KMS-11 (cell line): ENCODE measurements at regions not wholly inside any gene's neighbourhood (a gene's known extent, or its start where the extent isn't known, plus 50 kb on each side); places are given as distances from the start of the nearest gene placed in this dataset.
"Not testable (repeated sequence)": the region's sequence is repeated elsewhere in the genome, so short reads cannot be mapped to it uniquely, and the experiment has no call there.

Experiments used
- H2AFZ ChIP-seq: fragments of 200-600 bp; sonication (generic); 2 replicates; pipeline ENCODE4 v1.6.1; 2016; ENCODE audit warnings: antibody characterized with exemption, mixed run types, low read depth
- H3K27ac ChIP-seq: fragments of 200-600 bp; sonication (generic); 2 replicates; pipeline ENCODE4 v1.6.1; 2016; ENCODE audit warnings: mild to moderate bottlenecking, mixed run types
- H3K27me3 ChIP-seq: fragments of 200-600 bp; sonication (generic); 2 replicates; pipeline ENCODE4 v1.6.1; 2017; ENCODE audit warnings: mild to moderate bottlenecking, low read depth, mixed run types, moderate library complexity; ENCODE audit not compliant: insufficient read depth
- H3K36me3 ChIP-seq: fragments of 200-600 bp; sonication (generic); 2 replicates; pipeline ENCODE4 v1.6.1; 2017; ENCODE audit warnings: mild to moderate bottlenecking, mixed run types; ENCODE audit not compliant: insufficient read depth
- H3K4me1 ChIP-seq: fragments of 200-600 bp; sonication (generic); 2 replicates; pipeline ENCODE4 v1.6.1; 2016; ENCODE audit warnings: mild to moderate bottlenecking, low read depth, mixed run types; ENCODE audit not compliant: poor library complexity, severe bottlenecking
- H3K4me2 ChIP-seq: fragments of 200-600 bp; sonication (generic); 2 replicates; pipeline ENCODE4 v1.7.0; 2016; ENCODE audit warnings: mild to moderate bottlenecking, mixed run types
- H3K4me3 ChIP-seq: fragments of 200-600 bp; sonication (generic); IDR thresholded peaks from 2 replicates; pipeline ENCODE4 v1.6.1; 2017; ENCODE audit warnings: low read depth, low read length, mixed read lengths; ENCODE audit not compliant: insufficient read depth
- H3K79me2 ChIP-seq: fragments of 200-600 bp; sonication (generic); 2 replicates; pipeline ENCODE4 v1.6.1; 2016; ENCODE audit warnings: low read depth, mixed run types; ENCODE audit not compliant: insufficient read depth
- H3K9ac ChIP-seq: fragments of 200-600 bp; sonication (generic); 2 replicates; pipeline ENCODE4 v1.6.1; 2016; ENCODE audit warnings: mild to moderate bottlenecking, mixed run types
- H4K20me1 ChIP-seq: fragments of 200-600 bp; sonication (generic); 2 replicates; pipeline ENCODE4 v1.6.1; 2016; ENCODE audit warnings: mild to moderate bottlenecking, mixed run types; ENCODE audit not compliant: insufficient read depth
- CTCF ChIP-seq: fragments of 200-600 bp; sonication (generic); conservative IDR thresholded peaks from 2 replicates; pipeline ENCODE4 v1.6.1; 2017; ENCODE audit warnings: low read depth, mild to moderate bottlenecking, antibody characterized with exemption, low read length, moderate library complexity, mixed read lengths

DNA sequence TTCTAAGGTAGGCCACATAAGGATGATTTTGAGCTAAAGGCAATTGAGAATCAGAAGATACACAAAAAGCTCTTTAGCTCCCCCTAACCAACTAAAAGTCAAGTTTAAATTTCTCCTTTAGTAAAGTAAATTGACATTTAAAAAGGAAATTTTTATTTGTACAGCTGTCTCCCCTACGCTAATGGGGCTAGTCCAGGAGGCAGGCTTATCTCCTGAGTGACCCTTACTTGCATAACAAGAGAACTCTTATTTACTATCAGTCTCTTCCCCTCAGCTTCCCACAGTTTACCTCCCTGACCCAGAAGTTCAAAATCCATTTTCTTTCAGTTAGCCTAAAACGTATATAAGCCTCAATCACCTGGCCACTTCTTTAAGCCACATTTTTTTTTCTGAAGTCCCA, 1002.8 kb upstream of the NRXN1 start:
- no peaks in the 10 kb centered on the region for H4K20me1 ChIP-seq
- H3K79me2 ChIP-seq, result no peaks in the 10 kb centered on the region
- H3K27ac ChIP-seq, result no peak overlapping the region
- no peaks in the 10 kb centered on the region for H3K36me3 ChIP-seq
- H3K4me1 ChIP-seq, result no peaks in the 10 kb centered on the region
- no peak overlapping the region for H3K4me2 ChIP-seq
- no peak overlapping the region for H2AFZ ChIP-seq
- no peaks in the 10 kb centered on the region for H3K27me3 ChIP-seq
- no peak for TF ChIP-seq CTCF
- no peak overlapping the region for H3K9ac ChIP-seq
- no peak overlapping the region for H3K4me3 ChIP-seq

DNA sequence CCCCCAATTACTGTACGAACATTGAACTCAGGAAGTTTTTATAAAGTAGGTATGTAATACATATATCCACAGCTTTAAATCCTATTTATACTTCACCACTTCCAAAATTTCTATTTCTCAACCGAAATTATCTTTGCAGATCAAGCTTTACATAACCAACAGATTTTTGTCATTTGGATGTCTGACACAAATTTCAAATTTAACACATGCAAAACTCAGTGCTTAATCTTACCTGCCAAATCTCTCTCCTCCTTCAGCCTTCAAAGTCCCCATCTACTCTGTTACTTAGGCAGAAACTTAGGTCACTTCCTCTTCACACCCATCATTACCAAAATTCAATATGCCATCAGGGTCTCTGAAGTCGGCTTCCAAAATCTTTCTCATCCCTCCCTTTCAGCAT, 990.1 kb upstream of the NRXN1 start:
- Histone ChIP-seq H3K9ac (no peak overlapping the region), H3K79me2 (no peaks in the 10 kb centered on the region), H3K4me1 (no peaks in the 10 kb centered on the region), H4K20me1 (0 out of 2 replicates have a peak, but pooled peaks cover 3% of the 10 kb centered on the region), H3K27ac (no peak overlapping the region), H3K4me3 (no peak overlapping the region), H2AFZ (no peak overlapping the region), H3K27me3 (no peaks in the 10 kb centered on the region), H3K4me2 (no peak overlapping the region), H3K36me3 (no peaks in the 10 kb centered on the region)
- no peak for TF ChIP-seq CTCF

GRCh38 chr2:52017646-52018235, 985.8 kb upstream of the NRXN1 start:
- no peak overlapping the region for H3K9ac ChIP-seq
- H3K27me3 ChIP-seq, result no peaks in the 10 kb centered on the region
- H4K20me1 ChIP-seq, result 0 out of 2 replicates have a peak, but pooled peaks cover 3% of the 10 kb centered on the region
- H3K79me2 ChIP-seq, result no peaks in the 10 kb centered on the region
- H3K4me3 ChIP-seq, result no peak overlapping the region
- no peak overlapping the region for H3K4me2 ChIP-seq
- H2AFZ ChIP-seq, result no peak overlapping the region
- no peak overlapping the region for H3K27ac ChIP-seq
- no peak for TF ChIP-seq CTCF
- H3K4me1 ChIP-seq, result no peaks in the 10 kb centered on the region
- no peaks in the 10 kb centered on the region for H3K36me3 ChIP-seq

DNA sequence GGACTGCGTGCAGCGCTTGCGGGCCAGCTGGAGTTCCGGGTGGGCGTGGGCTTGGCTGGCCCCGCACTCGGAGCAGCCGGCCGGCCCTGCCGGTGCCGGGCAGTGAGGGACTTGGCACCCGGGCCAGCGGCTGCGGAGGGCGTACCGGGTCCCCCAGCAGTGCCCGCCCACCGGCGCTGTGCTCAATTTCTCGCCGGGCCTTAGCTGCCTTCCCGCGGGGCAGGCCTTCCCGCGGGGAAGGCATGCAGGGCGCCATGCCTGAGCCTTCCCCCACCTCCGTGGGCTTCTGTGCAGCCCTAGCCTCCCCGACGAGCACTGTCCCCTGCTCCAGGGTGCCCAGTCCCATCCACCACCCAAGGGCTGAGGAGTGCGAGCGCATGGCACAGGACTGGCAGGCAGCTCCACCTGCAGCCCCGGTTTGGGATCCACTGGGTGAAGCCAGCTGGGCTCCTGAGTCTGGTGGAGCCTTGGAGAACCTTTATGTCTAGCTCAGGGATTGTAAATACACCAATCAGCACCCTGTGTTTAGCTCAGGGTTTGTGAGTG, 975.0 kb upstream of the NRXN1 start:
- not testable (repeated sequence) for H3K4me3 ChIP-seq, H3K27ac ChIP-seq, H3K4me1 ChIP-seq, H3K9ac ChIP-seq, H3K36me3 ChIP-seq, H3K27me3 ChIP-seq, H2AFZ ChIP-seq, H4K20me1 ChIP-seq, H3K4me2 ChIP-seq, H3K79me2 ChIP-seq

DNA sequence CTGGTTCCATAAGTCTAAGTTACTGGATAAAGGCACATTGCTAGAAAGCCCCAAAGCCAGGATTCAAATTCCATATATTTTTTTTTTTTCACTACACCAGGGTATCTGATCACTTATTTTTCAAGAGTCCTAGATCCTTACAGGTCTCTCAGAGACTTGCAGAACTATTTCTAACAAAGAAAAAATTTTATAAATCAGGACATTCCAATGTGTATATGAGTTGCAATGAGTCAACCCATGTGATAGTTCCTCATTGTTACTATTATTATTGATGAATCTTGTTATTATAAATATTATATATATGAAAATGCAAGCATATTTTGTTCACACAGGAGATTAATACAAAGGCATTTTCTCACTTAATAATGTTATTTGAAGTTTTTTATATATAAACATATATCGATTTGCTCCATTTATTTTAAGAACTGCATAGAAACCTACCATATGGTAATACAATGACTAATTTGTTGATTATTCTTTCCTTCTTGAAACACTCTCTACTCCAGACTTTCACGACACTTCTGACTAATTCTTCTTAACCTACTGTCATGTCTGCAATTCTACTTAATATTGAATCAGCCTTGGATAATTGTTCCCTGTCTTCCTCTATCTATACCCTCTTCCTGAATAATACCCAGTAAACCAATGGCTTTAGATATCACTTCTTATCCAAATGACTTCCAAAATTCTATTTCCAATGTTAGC, 968.4 kb upstream of the NRXN1 start:
- Histone ChIP-seq H3K4me2 (no peak overlapping the region), H3K4me1 (no peaks in the 10 kb centered on the region), H3K36me3 (no peaks in the 10 kb centered on the region), H3K4me3 (no peak overlapping the region), H3K79me2 (no peaks in the 10 kb centered on the region), H2AFZ (no peak overlapping the region), H4K20me1 (no peaks in the 10 kb centered on the region), H3K27me3 (no peaks in the 10 kb centered on the region), H3K27ac (no peak overlapping the region), H3K9ac (no peak overlapping the region)
- TF ChIP-seq CTCF, result no peak
